ENCODE measurements at regions not wholly inside any gene's neighbourhood (a gene's known extent, or its start where the extent isn't known, plus 50 kb on each side); places are given as distances from the start of the nearest gene placed in this dataset.

DNA sequence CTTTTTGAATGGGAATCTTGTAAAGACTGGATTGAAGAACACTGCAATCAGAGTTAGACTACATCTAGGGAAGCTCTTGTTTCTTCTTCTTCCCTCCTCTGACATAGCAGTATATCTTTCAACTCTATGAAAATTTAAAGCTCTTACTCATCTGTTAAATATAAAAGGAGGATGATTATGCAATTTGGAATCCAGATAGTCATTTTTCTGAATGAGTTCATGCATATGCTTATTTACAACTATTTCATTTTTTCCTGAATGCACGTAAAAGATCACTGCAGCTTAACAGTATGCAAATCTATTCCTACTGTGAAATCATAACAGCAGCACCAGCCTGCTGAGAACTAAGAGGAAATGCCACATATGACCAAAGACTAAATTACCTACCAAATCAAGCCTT lies 133.5 kb upstream of the TMCC3 start:
- no peak for DNase-seq (ENCODE audit: extremely low read depth, low read depth)
- TF ChIP-seq CTCF (IDR thresholded peaks at IDR 0.05; ENCODE audit: low read depth, low read length): no peak

DNA sequence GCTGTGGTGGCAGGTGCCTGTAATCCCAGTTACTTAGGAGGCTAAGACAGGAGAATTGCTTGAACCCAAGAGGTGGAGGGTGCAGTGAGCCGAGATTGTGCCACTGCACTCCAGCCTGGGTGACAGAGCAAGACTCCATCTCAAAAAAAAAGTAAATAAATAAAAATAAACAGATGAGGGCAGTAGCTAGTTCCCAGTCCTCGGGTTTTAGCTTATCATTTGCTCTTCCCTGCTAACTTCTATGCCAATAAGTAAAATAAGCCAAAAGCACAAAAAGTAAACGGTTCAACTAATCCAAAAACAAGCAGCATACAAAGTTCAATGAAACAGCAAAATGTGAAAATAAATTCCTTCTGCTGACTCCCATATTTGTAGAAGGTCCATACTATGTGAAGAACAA lies 133.0 kb upstream of the TMCC3 start:
- DNase-seq (ENCODE audit: extremely low read depth, low read depth): no peak
- no peak for TF ChIP-seq CTCF (IDR thresholded peaks at IDR 0.05; ENCODE audit: low read depth, low read length)

- TF ChIP-seq CTCF (IDR thresholded peaks at IDR 0.05; ENCODE audit: low read depth, low read length): no peak
- no peak for DNase-seq (ENCODE audit: extremely low read depth, low read depth)
These were observed 131.5 kb upstream of the TMCC3 start for GRCh38 chr12:94781835-94782234.

DNA sequence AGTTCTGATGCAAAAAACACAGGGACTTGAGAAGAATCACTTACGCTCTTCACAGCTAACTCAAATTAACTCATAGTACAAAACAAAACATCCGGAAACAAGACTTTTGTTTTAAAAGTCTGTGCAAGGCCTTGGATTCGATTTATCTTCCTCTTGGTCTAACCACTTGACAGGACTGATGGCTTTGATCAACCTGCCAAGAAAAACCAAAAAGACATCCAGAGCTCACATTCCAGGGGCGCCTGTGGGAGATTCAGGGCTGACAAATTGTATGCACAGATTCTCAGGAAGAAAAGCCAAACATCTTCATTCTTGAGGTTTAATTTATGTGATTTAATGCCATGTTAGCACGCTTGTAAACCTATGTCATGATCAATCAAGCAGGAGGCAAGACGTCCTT lies 129.1 kb upstream of the TMCC3 start:
- DNase-seq (ENCODE audit: extremely low read depth, low read depth): no peak
- TF ChIP-seq CTCF (IDR thresholded peaks at IDR 0.05; ENCODE audit: low read depth, low read length): no peak

DNA sequence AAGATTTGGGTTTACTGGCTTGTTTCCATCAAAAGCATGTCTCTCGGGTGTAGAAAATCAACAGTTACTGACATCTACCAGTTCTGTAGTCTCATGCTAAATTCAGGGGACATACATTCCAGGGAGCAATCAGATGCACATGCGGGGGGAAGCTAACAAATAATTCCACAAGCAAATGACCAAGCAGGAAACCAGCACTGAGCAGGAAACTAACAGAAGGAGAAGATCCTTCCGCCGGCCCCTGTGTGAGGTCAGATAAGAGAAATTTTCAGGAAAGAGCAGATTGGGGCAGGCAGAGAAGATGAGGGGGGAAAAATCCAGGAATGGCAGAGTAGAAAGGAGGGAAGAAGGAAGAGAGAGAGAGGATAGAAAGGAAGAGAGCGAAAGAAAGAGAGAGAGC lies 127.6 kb upstream of the TMCC3 start:
- TF ChIP-seq CTCF (IDR thresholded peaks at IDR 0.05; ENCODE audit: low read depth, low read length): no peak
- DNase-seq (ENCODE audit: extremely low read depth, low read depth): no peak

DNA sequence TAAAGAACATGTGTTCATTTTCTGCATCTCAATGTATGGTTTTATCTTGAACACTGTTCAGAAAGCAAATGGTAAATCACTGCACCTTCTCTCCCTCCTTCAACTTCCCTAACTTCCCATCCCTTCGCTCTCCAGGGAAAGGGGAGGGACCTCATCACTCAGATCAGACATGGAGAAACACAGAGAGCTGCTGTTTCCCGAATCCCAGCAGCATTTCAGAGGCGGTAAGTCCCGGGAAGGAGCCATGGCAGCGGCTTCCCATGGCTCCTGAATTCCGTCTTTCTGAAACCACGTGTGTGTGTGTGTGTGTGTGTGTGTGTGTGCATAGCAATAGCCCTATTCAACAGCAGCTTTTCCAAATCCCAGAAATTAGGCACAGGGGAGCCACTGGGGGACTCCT lies 125.4 kb upstream of the TMCC3 start:
- no peak for TF ChIP-seq CTCF (IDR thresholded peaks at IDR 0.05; ENCODE audit: low read depth, low read length)
- DNase-seq (ENCODE audit: extremely low read depth, low read depth): no peak

- TF ChIP-seq CTCF (IDR thresholded peaks at IDR 0.05; ENCODE audit: low read depth, low read length): no peak
These were observed 121.4 kb upstream of the TMCC3 start for GRCh38 chr12:94771741-94772140.

More at GRCh38 chr12:94771741-94772140, 121.4 kb upstream of the TMCC3 start:
- no peak for DNase-seq (ENCODE audit: extremely low read depth, low read depth)

Data from AG09319 (cell line).